UCSD-AML1 (cell line): ENCODE measurements at regions not wholly inside any gene's neighbourhood (a gene's known extent, or its start where the extent isn't known, plus 50 kb on each side); places are given as distances from the start of the nearest gene placed in this dataset.

Source experiments
- DNase-seq: peaks from one replicate; lab custom pipeline; 2025; ENCODE audit not compliant: unreplicated experiment; lab: John Stamatoyannopoulos, UW

DNA sequence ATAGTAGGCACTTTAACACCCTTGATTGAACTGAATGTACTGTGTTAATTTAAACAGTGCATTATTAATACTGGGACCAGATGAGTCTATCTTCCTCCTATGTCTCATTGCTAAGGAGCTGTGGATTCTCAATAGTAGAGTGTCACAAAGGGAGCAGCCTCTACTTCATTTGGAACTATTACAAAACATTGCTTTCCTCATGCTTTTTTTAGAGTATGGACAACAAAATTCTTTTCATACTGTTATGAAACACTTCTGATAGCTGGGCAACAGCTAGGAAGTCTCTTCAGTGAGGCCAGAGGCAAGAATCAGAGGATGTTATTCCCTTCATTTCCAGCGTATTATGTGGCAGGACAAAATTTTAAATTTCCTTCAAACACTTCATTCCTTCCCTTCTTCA, 160.8 kb downstream of the FBXO8 start:
- DNase-seq: no peak

DNA sequence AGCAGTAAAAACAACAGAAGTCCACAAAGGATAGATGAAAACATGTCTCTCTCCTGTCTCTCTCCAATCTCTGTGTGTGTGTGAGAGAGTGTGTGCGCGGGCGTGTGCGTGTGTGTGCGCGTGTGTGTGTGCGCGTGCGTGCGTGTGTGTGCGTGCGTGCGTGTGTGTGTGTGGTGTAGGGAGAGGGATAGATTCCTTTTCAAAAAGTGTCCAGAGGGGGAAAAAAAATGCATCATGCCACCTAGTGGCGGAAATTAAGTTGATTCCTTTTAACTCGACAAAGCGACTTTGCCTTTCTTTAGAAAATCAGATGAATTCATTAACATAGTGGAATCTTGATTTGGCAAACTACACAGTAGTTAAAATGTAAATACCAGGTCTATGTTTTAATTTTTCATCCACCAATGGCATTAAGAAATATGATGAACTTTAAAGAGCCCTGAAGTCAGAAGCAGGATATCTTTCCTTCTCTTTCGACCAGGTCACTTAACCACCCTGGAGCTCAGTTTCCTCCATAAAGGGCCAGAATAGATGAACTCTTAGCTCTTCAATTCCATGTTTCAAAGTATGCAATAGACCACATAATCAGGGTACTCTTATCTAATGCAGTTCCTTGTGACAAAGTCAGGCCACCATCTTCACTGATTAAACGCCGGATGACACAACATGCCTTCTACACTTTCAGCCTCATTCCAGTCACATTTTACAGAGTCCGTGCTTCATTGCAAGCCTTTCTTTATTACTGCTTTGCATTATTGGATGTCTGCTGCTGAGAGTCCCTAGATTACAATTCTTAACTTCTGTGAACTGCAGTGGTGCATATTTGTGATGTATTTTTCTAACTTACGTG, 162.8 kb downstream of the FBXO8 start:
- peak; percentile 39 for DNase-seq

DNA sequence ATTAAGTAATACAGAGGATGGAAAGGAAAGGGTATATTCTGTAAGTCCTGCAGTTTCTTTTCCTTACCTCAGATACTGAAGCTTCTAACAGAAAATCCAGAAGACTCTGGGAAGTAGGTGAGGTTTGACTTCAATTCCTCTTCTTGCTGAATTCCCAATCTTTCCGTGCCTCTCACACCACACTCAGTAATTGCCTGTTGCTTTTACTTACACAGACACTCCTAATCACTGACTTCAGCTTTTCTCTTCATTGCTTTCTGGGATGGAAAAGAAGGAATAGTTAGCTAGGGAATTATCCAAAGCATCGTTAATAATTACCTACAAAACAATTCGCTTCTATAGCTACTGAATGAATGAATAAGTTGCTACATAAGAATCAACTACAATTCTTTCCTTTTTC, 163.6 kb downstream of the FBXO8 start:
- DNase-seq: no peak

DNA sequence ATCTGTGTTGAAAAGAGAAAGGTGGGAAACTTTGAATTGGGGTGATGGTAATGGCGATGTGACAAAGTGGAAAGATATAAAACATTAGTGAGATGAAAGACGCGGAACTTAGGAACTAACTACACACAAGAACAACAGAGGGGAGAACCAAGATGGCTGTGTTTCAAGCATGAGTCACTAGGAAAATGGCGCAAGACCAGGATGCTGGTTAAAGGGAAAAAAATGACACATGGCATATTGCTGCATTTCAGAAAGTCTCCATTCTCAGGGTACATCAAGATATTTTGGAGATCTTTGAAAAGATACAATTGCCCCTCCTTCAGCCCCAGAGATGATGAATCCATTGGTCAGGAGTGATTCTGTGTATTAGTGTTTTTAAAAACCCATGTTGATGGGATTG, 164.4 kb downstream of the FBXO8 start:
- DNase-seq: no peak

DNA sequence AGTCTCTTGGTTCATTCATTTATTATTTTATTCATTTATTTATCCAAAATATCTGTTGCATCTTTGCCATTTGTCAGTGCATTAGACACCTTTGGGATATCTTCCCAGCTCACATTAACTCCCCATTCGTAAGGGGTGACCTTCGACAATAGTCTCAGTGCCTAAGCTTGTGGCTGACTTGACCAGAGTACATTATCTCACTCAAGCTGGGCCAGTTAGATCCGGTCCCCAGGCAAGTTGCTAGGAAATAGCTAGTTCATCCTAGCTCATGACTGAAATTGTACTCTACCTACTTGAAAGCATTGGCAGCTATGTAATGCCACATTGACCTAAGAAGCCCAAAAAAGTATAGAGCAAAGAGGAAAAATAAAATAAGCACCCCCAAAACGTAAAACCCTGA, 165.3 kb downstream of the FBXO8 start:
- DNase-seq: no peak

DNA sequence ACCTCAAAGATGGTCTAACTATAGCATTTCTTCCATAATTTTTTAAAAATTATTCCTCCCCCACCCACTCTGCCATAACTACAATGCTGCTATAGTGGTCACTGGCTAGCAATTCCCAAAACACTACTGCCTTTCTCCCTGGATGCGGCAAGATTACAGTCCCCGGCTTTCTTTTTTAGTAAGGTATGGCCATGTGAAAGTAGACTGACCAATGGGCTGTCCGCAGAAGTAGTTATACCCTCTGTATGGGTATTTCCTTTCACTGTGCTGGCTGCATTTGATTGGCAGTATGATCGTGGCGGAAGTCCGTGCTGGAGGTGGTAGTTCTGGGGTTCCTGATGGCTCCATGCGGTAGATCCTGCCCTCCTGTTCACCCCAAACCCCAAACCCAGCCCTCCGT, 166.0 kb downstream of the FBXO8 start:
- DNase-seq: no peak

DNA sequence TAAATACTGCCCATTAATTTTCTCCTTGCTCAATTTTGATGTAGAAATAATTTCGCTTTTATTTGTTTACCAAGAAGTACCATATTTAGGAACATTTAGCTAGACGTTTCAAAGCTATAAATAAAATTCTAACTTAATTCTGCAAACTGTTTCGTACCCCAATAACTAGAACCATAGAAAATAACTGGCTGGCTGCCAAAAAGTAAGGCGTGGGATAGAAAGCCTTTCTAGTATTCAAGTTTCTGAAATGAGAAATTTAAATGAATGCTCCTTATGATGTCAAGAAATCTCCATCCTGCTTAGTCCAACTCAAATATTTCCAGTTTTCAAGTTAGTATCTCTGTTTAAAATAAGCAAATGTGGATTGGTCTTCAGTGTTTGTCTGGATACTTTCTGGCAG, 167.4 kb downstream of the FBXO8 start:
- no peak for DNase-seq

DNA sequence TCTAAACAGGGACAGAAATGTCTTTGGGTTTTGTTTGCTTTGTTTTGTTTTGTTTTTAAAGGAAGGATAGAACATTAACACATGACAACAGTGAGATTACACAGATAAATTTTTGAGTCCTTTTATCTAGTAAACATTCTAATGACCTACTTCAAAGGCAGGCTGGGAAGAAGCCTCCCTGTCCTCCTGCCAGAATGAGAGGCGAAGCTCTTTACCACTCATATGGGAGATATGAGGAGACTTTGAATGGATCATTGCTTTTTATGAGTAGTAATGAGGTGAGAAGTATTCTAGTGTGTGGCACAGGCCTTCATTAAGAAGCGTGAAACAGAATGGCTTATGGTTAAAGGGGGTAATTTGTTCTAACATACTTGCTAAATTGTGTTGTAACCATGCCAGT, 172.0 kb downstream of the FBXO8 start:
- DNase-seq: no peak

DNA sequence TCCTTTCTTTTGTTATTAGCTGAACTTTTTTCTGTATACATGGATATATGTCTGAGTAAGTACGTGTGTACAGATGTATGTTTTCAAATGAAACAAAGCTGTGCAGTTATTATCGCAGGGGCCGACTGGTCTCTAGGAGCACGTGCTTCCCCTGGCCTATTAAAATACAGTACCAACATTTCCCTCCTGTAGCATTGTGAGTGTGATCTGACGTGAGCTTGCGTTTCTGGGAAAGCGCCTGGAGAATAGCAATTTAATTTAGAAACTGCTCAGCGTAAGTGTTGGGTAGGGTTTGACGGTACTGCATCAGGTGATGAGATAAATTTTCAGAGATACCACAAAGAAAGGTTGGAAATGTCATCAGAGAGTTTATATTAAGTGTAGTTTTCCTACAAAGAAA, 173.3 kb downstream of the FBXO8 start:
- DNase-seq: no peak

DNA sequence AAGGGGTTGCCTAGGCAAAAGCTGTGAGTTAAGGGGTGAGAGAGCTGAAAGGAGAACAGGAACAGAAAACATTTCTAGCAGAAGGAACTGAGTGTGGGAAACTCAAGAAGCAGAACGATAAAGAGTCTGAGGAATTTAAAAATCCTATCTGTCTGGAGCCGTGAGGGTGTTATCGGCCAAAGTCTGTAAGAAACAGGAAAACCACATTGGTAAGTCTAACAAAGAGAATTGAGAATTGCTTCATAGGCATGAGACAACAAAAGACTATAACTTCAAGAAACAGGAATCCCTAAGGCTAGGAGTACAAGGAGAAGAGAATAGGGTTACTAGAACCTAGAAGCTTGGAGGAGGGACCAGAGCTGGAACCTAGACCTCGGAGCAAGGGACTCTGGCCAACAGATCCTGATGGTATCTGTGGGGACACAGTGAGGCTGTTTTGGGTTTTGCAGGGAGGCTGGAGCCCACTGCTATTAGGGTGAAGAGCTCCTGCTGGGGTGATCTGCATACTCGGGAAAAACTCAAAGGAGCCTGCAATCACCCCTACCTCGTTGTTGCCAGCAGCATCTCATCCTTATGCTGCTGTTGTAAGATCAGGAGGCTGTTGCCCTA, 175.6 kb downstream of the FBXO8 start:
- DNase-seq: peak; percentile 13

DNA sequence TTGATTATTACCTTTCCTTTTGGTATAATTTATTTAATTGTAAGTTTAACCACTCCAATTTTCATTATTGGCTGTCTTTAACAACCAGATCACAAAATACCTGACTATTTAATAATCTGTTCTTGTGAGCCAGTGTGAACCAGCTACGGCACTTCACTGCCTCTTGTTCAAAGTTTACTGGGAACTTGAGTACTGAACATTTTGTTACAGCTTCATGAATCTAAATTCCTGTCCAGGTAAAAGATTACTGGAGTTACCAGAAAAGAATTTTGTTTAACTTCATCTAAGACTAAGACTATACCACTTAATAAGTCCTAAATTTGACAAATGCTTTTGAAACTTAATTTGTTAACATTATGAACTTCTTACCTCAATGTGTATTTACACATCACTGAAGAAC, 178.3 kb downstream of the FBXO8 start:
- no peak for DNase-seq

DNA sequence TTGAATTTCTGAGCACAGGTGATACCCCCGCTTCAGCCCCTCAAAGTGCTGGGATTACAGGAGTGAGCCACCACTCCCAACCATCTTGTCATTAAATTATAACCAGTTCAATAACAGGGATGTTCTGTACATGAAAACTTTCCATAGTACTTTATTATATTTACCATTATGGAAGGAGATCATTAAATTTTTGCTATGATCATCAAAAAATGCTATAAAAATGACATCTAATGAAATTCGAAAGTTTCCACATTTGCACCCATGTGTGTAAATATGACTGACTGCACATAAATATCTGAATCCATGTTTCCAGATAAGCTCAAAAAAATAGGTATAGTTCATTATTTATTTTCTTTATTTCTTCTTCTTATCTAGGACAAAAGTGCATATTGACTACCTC, 182.6 kb downstream of the FBXO8 start:
- no peak for DNase-seq

DNA sequence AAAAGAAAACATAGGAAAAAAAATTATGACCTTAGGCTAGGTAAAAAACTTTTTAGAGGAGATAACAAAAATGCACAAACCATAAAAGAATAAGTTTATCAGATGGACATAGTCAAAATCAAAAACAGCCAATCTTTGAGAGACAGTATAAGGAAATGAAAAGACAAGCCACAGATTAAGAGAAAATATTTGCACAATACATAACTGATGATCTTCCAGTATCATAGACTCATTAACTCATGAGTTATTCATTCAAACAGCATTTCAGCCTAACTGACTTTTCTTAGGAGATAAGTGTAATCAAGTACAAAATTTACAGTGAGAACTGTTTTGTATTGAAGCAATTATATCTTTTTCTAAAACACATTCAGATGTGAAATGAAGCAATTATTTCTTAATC, 183.8 kb downstream of the FBXO8 start:
- no peak for DNase-seq

DNA sequence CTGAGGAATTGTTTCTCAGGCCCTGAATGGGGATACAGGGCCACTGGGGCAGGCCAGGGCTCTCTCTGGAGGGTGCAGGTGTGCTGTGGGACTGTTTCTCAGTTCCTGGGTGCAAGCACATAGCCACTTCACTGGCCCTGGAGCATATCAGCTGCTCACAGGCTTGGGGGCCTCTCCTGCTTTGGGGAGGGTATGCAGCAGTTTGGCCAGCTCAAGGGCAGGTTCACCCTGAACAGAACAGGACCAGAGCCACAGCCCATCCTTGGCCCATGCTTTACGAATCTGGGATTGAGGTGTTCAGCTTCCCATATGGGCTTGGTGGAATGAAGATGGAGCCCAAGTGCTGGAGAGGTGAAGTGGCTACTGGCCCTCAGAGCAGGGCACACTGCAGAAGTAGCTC, 186.5 kb downstream of the FBXO8 start:
- no peak for DNase-seq

DNA sequence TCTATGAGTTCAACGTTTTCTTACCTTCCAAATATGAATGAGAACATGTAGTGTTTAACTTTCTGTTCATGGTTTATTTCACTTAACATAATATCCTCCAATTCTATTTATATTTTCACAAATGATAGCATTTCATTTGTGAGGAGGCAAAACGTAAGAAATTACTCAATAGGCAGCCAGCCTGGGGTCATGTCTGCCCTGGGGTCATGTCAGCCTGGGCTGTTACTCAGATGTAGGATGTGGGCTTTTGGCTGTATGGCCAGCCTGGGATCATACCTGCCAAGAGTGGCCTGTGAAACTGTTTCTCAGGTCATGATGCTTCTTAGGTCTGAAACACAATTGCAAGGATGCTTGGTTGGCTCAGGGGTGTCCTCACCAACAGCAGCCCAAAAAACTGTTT, 187.0 kb downstream of the FBXO8 start:
- no peak for DNase-seq

DNA sequence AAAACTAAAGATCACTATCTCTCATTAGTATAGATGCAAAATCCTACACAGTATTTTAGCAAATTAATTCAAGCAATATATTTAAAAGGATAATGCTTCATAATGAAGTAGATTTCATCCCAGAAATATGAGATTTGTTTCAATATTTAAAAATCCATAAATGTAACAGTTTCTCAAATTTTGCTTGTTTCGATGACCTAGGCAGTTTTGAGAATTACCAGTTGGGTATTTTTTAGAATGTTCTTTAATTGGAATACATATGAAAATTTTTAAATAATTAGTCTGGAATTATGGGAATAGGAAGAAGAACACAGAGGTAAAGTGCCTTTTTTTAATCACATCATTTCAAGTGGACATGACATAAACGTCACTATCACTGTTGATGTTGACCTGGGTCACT, 192.3 kb downstream of the FBXO8 start:
- no peak for DNase-seq

DNA sequence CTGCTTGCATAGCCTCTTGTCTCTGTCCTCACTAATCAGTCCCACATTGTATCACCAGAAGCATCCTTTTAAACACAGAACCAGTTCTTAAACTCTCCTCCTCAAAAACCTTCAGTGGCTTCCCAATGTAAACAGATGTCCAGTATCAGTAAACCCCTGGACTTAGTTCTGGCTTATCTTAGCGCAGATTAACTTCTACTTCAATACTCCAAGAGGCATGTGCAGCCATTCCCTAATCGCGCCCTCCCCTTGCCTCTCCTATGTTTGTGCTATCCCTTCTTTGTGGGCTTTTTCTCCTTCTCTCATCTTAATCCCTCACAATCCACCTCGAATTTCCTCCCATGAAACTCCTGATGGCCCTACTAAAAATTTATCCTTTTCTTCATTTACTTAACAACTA, 193.8 kb downstream of the FBXO8 start:
- DNase-seq: no peak

DNA sequence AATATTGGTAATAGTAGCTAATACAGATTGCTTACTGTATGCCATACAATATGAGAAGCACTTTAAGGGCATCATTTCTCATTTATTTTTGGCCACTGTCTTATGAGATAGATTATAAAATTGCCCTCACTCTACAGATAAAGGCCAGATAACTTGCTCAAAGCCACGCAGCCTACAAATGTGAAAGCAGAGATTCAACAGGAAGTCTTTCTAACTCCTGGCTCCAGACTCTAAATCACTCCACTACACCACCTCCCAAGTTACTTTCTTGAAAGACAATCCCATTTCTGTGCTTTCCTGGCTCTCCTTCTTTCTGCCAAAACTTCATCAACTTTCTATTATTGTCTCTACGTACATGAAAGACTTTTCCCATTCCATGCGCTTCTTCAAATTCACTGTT, 194.7 kb downstream of the FBXO8 start:
- no peak for DNase-seq

DNA sequence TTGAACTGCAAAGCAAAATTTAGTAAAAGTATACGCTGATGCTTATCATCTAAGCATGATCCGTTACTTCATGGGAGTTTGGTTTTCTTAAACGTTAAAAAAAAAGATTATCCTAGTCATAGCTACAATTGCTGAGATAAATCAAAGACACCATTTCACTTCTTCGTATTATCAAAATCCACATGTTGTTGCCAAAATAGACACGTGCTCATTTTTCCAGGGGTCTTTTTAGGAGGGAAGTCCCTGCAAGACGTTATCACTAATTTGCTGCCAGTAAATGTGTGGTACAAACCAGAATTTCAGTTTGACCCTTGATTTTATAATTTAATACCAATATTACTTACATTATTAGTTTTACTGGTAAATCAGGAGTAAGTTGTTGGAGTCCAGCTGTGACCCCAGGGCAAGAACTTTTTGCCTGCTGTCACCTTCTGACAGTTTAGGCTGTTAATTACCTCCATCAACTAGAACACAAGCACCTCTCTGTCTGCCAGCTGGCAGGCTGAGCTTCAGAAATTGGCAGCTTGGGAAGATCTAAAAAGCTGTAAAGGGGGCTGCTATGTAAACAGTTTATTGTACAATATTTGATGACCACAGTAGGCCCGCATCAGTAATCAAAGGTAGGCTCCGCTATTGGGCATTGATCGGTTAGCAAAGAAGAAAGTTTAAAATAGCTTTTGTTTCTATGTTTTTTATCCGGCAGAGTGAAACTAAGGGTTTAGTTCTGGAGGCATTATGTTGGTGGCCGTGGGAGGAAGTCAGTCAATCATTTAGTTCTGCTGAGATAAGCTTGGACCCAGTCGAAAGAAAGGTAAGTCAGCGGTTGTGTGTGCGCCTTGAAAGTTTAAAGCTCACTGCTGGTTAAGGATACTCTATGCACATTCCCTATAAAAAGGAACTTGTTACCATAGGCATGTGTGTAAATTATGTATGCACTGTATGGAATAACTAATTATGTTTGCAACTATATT, 196.4 kb downstream of the FBXO8 start:
- DNase-seq: no peak

DNA sequence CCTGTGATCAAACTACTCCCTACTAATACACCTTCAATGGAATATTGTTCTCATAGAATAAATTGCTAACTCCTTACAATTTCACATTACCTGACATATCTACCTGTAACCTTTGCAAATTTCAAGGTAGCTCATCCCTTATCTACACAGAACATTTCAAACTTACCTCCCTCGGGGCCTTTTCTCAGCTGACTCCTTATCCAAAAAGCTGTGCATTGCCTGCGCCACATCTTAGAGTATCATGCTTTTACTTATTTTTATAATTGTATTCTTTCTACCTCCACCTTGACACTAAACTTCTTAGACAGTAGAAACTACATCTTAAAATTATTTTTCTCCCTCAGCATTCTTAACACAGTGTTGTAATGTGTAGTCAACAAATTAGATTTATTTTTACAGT, 198.5 kb downstream of the FBXO8 start:
- no peak for DNase-seq

DNA sequence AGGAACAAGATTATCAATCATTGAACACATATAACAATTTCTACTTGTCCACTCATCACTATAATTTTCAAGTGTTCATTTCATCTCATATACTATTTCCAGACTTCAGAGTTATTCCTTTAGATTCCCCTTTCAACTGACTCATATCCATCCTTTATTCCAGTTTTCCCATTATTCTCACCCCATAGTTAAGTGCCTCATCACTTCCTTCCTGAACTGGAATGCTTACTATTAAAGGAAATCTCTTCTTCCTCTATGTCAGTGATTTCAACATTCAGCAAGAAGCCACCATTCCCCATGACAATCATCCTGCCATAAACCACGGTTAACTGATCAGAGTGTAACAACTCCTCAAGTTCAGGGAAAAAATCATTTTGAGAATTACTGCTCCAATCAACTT, 198.9 kb downstream of the FBXO8 start:
- no peak for DNase-seq

DNA sequence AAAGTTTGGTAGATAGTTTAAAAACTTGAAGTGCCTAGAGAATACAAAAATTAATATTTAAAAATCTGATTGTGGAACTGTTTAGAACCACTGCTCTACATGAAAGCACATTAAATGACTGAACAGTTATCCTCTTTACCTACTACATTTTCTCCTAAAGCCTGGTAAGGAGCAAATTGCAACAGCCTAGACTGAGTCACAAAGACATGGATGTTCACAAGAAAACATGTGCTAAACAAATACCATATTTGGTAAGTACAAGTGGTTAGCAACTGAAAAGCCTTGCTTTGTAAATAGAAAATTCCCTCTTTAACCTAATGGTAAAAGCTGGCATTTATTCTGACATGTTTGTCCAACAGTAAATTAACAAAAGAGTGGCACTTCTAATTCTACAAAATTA, 203.1 kb downstream of the FBXO8 start:
- DNase-seq: no peak
